GM18517 (cell line): ENCODE measurements at regions not wholly inside any gene's neighbourhood (a gene's known extent, or its start where the extent isn't known, plus 50 kb on each side); places are given as distances from the start of the nearest gene placed in this dataset.

Experiments
- ATAC-seq: cut with Tn5 transposase; IDR thresholded peaks from one replicate; pipeline ENCODE4 v1.9.1; 2021; ENCODE audit warnings: mild to moderate bottlenecking, moderate library complexity; ENCODE audit not compliant: unreplicated experiment

- ATAC-seq: no peak
These were observed 248.7 kb downstream of the TAF11L14 start for GRCh38 chr5:17882760-17883488.

GRCh38 chr5:17888155-17888554 is 253.9 kb downstream of the TAF11L14 start:
- ATAC-seq: no peak

GRCh38 chr5:17890501-17890900 is 256.2 kb downstream of the TAF11L14 start:
- ATAC-seq: no peak

GRCh38 chr5:17891881-17892280 is 257.6 kb downstream of the TAF11L14 start:
- ATAC-seq: no peak

- no peak for ATAC-seq
These were observed 258.9 kb downstream of the TAF11L14 start for GRCh38 chr5:17893026-17893635.

- ATAC-seq: no peak
These were observed 261.2 kb downstream of the TAF11L14 start for GRCh38 chr5:17895288-17896033.

GRCh38 chr5:17896605-17897004 is 262.3 kb downstream of the TAF11L14 start:
- no peak for ATAC-seq

GRCh38 chr5:17897776-17898175 is 263.5 kb downstream of the TAF11L14 start:
- no peak for ATAC-seq

GRCh38 chr5:17898766-17899165 is 264.5 kb downstream of the TAF11L14 start:
- no peak for ATAC-seq

- peak; percentile 55 for ATAC-seq
These were observed 272.8 kb downstream of the TAF11L14 start for GRCh38 chr5:17907094-17907493.

GRCh38 chr5:17910318-17910717 is 276.1 kb downstream of the TAF11L14 start:
- no peak for ATAC-seq

GRCh38 chr5:17912794-17913193 is 278.5 kb downstream of the TAF11L14 start:
- ATAC-seq: peak; percentile 66

GRCh38 chr5:17916446-17916845 is 282.2 kb downstream of the TAF11L14 start:
- no peak for ATAC-seq

- no peak for ATAC-seq
These were observed 283.2 kb downstream of the TAF11L14 start for GRCh38 chr5:17917465-17917864.

- no peak for ATAC-seq
These were observed 284.3 kb downstream of the TAF11L14 start for GRCh38 chr5:17918373-17919104.

- no peak for ATAC-seq
These were observed 291.0 kb downstream of the TAF11L14 start for GRCh38 chr5:17925276-17925675.

- ATAC-seq: no peak
These were observed 294.3 kb downstream of the TAF11L14 start for GRCh38 chr5:17928581-17928981.

GRCh38 chr5:17929171-17929570 is 294.9 kb downstream of the TAF11L14 start:
- ATAC-seq: no peak

- no peak for ATAC-seq
These were observed 296.1 kb downstream of the TAF11L14 start for GRCh38 chr5:17930346-17930745.

- no peak for ATAC-seq
These were observed 309.8 kb downstream of the TAF11L14 start for GRCh38 chr5:17944046-17944445.

- ATAC-seq: no peak
These were observed 312.8 kb downstream of the TAF11L14 start for GRCh38 chr5:17947029-17947428.
